ENCODE measurements at regions not wholly inside any gene's neighbourhood (a gene's known extent, or its start where the extent isn't known, plus 50 kb on each side); places are given as distances from the start of the nearest gene placed in this dataset.

- no peak for TF ChIP-seq CTCF (IDR thresholded peaks at IDR 0.05)
- no peaks in the 10 kb centered on the region for H3K4me1 Mint-ChIP-seq (ENCODE audit: low read depth)
- DNase-seq (ENCODE audit: low spot score), result no peak
- no peak overlapping the region for H3K27ac Mint-ChIP-seq (ENCODE audit: unreplicated experiment)
- H3K27me3 Mint-ChIP-seq (ENCODE audit: low read depth), result no peaks in the 10 kb centered on the region
- no peak overlapping the region for H3K4me3 Mint-ChIP-seq (ENCODE audit: unreplicated experiment)
- no peaks in the 10 kb centered on the region for H3K9me3 Mint-ChIP-seq (ENCODE audit: low read depth)
- H3K36me3 Mint-ChIP-seq (ENCODE audit: low read depth), result no peaks in the 10 kb centered on the region
Observed at GRCh38 chr6:51337277-51337676, 518.6 kb downstream of the TFAP2B start.

GRCh38 chr6:51339108-51339507 lies 520.4 kb downstream of the TFAP2B start:
- H3K36me3 Mint-ChIP-seq (ENCODE audit: low read depth), result no peaks in the 10 kb centered on the region

GRCh38 chr6:51339728-51340127 lies 521.1 kb downstream of the TFAP2B start:
- TF ChIP-seq CTCF (IDR thresholded peaks at IDR 0.05), result no peak
- Mint-ChIP-seq H3K27me3 (ENCODE audit: low read depth) (no peaks in the 10 kb centered on the region), H3K4me3 (ENCODE audit: unreplicated experiment) (no peak overlapping the region), H3K4me1 (ENCODE audit: low read depth) (no peaks in the 10 kb centered on the region), H3K9me3 (ENCODE audit: low read depth) (peaks cover 2% of the 10 kb centered on the region), H3K27ac (ENCODE audit: unreplicated experiment) (no peak overlapping the region), H3K36me3 (ENCODE audit: low read depth) (no peaks in the 10 kb centered on the region)
- no peak for DNase-seq (ENCODE audit: low spot score)

More at GRCh38 chr6:51339108-51339507, 520.4 kb downstream of the TFAP2B start:
- Mint-ChIP-seq H3K27ac (ENCODE audit: unreplicated experiment) (no peak overlapping the region), H3K4me3 (ENCODE audit: unreplicated experiment) (no peak overlapping the region), H3K9me3 (ENCODE audit: low read depth) (no peaks in the 10 kb centered on the region), H3K4me1 (ENCODE audit: low read depth) (no peaks in the 10 kb centered on the region), H3K27me3 (ENCODE audit: low read depth) (no peaks in the 10 kb centered on the region)
- no peak for TF ChIP-seq CTCF (IDR thresholded peaks at IDR 0.05)
- no peak for DNase-seq (ENCODE audit: low spot score)

GRCh38 chr6:51342393-51342792 lies 523.7 kb downstream of the TFAP2B start:
- Mint-ChIP-seq H3K4me3 (ENCODE audit: unreplicated experiment) (no peak overlapping the region), H3K9me3 (ENCODE audit: low read depth) (peaks cover 15% of the 10 kb centered on the region), H3K27ac (ENCODE audit: unreplicated experiment) (no peak overlapping the region), H3K27me3 (ENCODE audit: low read depth) (no peaks in the 10 kb centered on the region), H3K4me1 (ENCODE audit: low read depth) (no peaks in the 10 kb centered on the region), H3K36me3 (ENCODE audit: low read depth) (peaks cover 8% of the 10 kb centered on the region)
- TF ChIP-seq CTCF (IDR thresholded peaks at IDR 0.05), result no peak
- no peak for DNase-seq (ENCODE audit: low spot score)

GRCh38 chr6:51349857-51350256 lies 531.2 kb downstream of the TFAP2B start:
- TF ChIP-seq CTCF (IDR thresholded peaks at IDR 0.05), result no peak
- Mint-ChIP-seq H3K4me3 (ENCODE audit: unreplicated experiment) (no peak overlapping the region), H3K9me3 (ENCODE audit: low read depth) (peaks cover 16% of the 10 kb centered on the region), H3K4me1 (ENCODE audit: low read depth) (peaks cover 9% of the 10 kb centered on the region), H3K27ac (ENCODE audit: unreplicated experiment) (no peak overlapping the region), H3K36me3 (ENCODE audit: low read depth) (peaks cover 10% of the 10 kb centered on the region), H3K27me3 (ENCODE audit: low read depth) (no peaks in the 10 kb centered on the region)
- no peak for DNase-seq (ENCODE audit: low spot score)
